A549 (cell line): ENCODE measurements at regions not wholly inside any gene's neighbourhood (a gene's known extent, or its start where the extent isn't known, plus 50 kb on each side); places are given as distances from the start of the nearest gene placed in this dataset.

Experiments used
- ATAC-seq, 2 experiments: fragments of 200-7000 bp in 1 of 2; fragments of >200 bp in 1 of 2; cut with Nextera tagmentation in 1 of 2; cut with Tn5 transposase in 1 of 2; 3 replicates each; pipeline versions ENCODE4 v1.8.0 to v1.9.1; 2018 to 2020; ENCODE audit warnings: mild to moderate bottlenecking in 1 of 2, moderate library complexity in 1 of 2
- CTCF ChIA-PET: fragments of 300-600 bp; sonication (Branson Sonifier 250); formaldehyde crosslinking; extraction: SDS; loops from one replicate; lab custom pipeline; 2021; ENCODE audit warnings: antibody characterized with exemption, inconsistent platforms; lab: Yijun Ruan, JAX
- POLR2A ChIA-PET: fragments of 350-600 bp; formaldehyde crosslinking; extraction: SDS; loops from one replicate; lab custom pipeline; 2021; ENCODE audit warnings: antibody characterized with exemption, inconsistent platforms; lab: Yijun Ruan, JAX
- DNase-seq, 2 experiments: peaks; one replicate each; pipeline versions ENCODE4 v3.0.0 to v3.0.0-alpha.2; 2011 to 2016; ENCODE audit warnings: low read depth in 1 of 2, low spot score in 1 of 2
- FAIRE-seq: peaks from 2 replicates; lab custom pipeline; 2011; peaks lifted over from hg19 to GRCh38; lab: Jason Lieb, UNC
- H3K27ac ChIP-seq, 2 experiments: fragments of >200 bp; sonication (Bioruptor Twin); formaldehyde crosslinking; 3 replicates each; pipeline ENCODE4 v1.5.1; 2016 to 2017
- H3K4me1 ChIP-seq: fragments of >200 bp; sonication (Bioruptor Twin); formaldehyde crosslinking; 3 replicates; pipeline ENCODE4 v1.6.1; 2016
- H3K4me2 ChIP-seq: fragments of >200 bp; sonication (Bioruptor Twin); formaldehyde crosslinking; 3 replicates; pipeline ENCODE4 v1.6.1; 2016
- H3K4me3 ChIP-seq: fragments of >200 bp; sonication (Bioruptor Twin); formaldehyde crosslinking; 3 replicates; pipeline ENCODE4 v1.5.1; 2016
- H3K9me3 ChIP-seq: fragments of >200 bp; sonication (Bioruptor Twin); formaldehyde crosslinking; 3 replicates; pipeline ENCODE4 v1.6.1; 2016
- BCL3 ChIP-seq: fragments of >200 bp; sonication (Bioruptor Twin); formaldehyde crosslinking; IDR thresholded peaks from 3 replicates; pipeline ENCODE4 v1.6.1; 2016
- BHLHE40 ChIP-seq: IDR thresholded peaks from 2 replicates; pipeline ENCODE4 v1.6.1; 2012; ENCODE audit warnings: low read depth, low read length, inconsistent platforms
- CTCF ChIP-seq: fragments of >200 bp; sonication (Bioruptor Twin); formaldehyde crosslinking; IDR thresholded peaks from 3 replicates; pipeline ENCODE4 v1.5.1; 2016
- E2F6 ChIP-seq: IDR thresholded peaks from 2 replicates; pipeline ENCODE4 v1.6.1; 2012; ENCODE audit warnings: low read depth, borderline replicate concordance
- ELK1 ChIP-seq: fragments of 150-350 bp; IDR thresholded peaks from 2 replicates; pipeline ENCODE4 v1.6.1; 2014; ENCODE audit warnings: low read depth, mild to moderate bottlenecking, low read length
- HOXA7 ChIP-seq: fragments of 250-450 bp; sonication (Bioruptor Pico); IDR thresholded peaks from 2 replicates; pipeline ENCODE4 v1.5.0; 2020; ENCODE audit warnings: mild to moderate bottlenecking, moderate library complexity
- HOXB13 ChIP-seq: fragments of 250-450 bp; sonication (Bioruptor Pico); IDR thresholded peaks from 2 replicates; pipeline ENCODE4 v1.5.0; 2020; ENCODE audit warnings: low read depth, mild to moderate bottlenecking, moderate library complexity
- HOXB5 ChIP-seq: fragments of 250-450 bp; sonication (Bioruptor Pico); IDR thresholded peaks from 2 replicates; pipeline ENCODE4 v1.5.0; 2020; ENCODE audit warnings: mild to moderate bottlenecking, moderate library complexity
- MYC ChIP-seq: IDR thresholded peaks from 2 replicates; pipeline ENCODE4 v1.6.1; 2012; ENCODE audit warnings: mild to moderate bottlenecking, inconsistent platforms, low read length, improper control_type of control experiment, borderline replicate concordance
- NFE2L2 ChIP-seq: fragments of 150-350 bp; conservative IDR thresholded peaks from 2 replicates; pipeline ENCODE4 v1.6.1; 2014; ENCODE audit warnings: low read length
- NPAS2 ChIP-seq: fragments of 250-450 bp; sonication (Bioruptor Pico); IDR thresholded peaks from 2 replicates; pipeline ENCODE4 v1.8.0; 2022; ENCODE audit warnings: mild to moderate bottlenecking, moderate library complexity, borderline replicate concordance
- NR3C1 ChIP-seq: fragments of >200 bp; sonication (Bioruptor Twin); formaldehyde crosslinking; IDR thresholded peaks from 3 replicates; pipeline ENCODE4 v1.6.1; 2017
- PBX3 ChIP-seq: IDR thresholded peaks from 2 replicates; pipeline ENCODE4 v1.6.1; 2012
- POLR2AphosphoS2 ChIP-seq: conservative IDR thresholded peaks from 2 replicates; pipeline ENCODE4 v1.6.1; 2012; ENCODE audit warnings: low read length, improper control_type of control experiment, inconsistent platforms
- RARB ChIP-seq: fragments of 250-450 bp; sonication (Bioruptor Pico); IDR thresholded peaks from 2 replicates; pipeline ENCODE4 v1.8.0; 2021; ENCODE audit warnings: mild to moderate bottlenecking, moderate library complexity
- RCOR1 ChIP-seq: fragments of 150-350 bp; IDR thresholded peaks from 2 replicates; pipeline ENCODE4 v1.6.1; 2014; ENCODE audit warnings: antibody characterized with exemption, low read length, low read depth
- SMC3 ChIP-seq: fragments of >200 bp; sonication (Bioruptor Twin); formaldehyde crosslinking; IDR thresholded peaks from 3 replicates; pipeline ENCODE4 v1.6.1; 2018; ENCODE audit warnings: inconsistent platforms
- SREBF2 ChIP-seq: fragments of 450-650 bp; IDR thresholded peaks from 2 replicates; pipeline ENCODE4 v1.6.1; 2014; ENCODE audit warnings: mild to moderate bottlenecking, moderate library complexity
- USF2 ChIP-seq: fragments of 450-650 bp; IDR thresholded peaks from 2 replicates; pipeline ENCODE4 v1.6.1; 2014; ENCODE audit warnings: antibody characterized with exemption
- ZC3H11A ChIP-seq: fragments of 450-650 bp; IDR thresholded peaks from 2 replicates; pipeline ENCODE4 v1.6.1; 2014; ENCODE audit warnings: antibody characterized with exemption, mild to moderate bottlenecking
- ZNF302 ChIP-seq: fragments of 250-450 bp; sonication (Bioruptor Pico); IDR thresholded peaks from 2 replicates; pipeline ENCODE4 v1.9.0; 2021; ENCODE audit warnings: inconsistent platforms, mild to moderate bottlenecking, moderate library complexity
- WGBS: methylation state at CpG from one replicate; pipeline ENCODE4 v1.1.6; 2017; ENCODE audit errors: missing lambda C conversion rate; 5-methylcytosine and 5-hydroxymethylcytosine counted together

GRCh38 chr11:29265381-29265780 is 751.4 kb downstream of the KCNA4 start:
- DNase-seq = no peak
- Histone ChIP-seq H3K4me1 (peaks cover 21% of the 10 kb centered on the region), H3K9me3 (no peaks in the 10 kb centered on the region), H3K4me3 (no peak overlapping the region), H3K27ac (no peak overlapping the region), H3K4me2 (no peak overlapping the region)
- TF ChIP-seq SMC3 (no peak), RCOR1 (no peak)
- POLR2A ChIA-PET = no interaction called here
- no peak for ATAC-seq
- no peak for FAIRE-seq
- CTCF ChIA-PET = interaction anchor here (1.0 kb wide), 1 partner anchor 9 kb away, joined by 3 read pairs; no protein-coding TSS in a partner anchor

GRCh38 chr11:29263971-29264682 is 752.7 kb downstream of the KCNA4 start:
- ChIA-PET POLR2A (no interaction called here), CTCF (interaction anchor here (1.5 kb wide), 1 partner anchor 65 kb away, joined by 3 read pairs; no protein-coding TSS in a partner anchor)
- ATAC-seq (no peak), DNase-seq (no peak), FAIRE-seq (no peak)
- TF ChIP-seq USF2 = no peak
- no peak for TF ChIP-seq CTCF
- no peak for TF ChIP-seq E2F6
- TF ChIP-seq BHLHE40 = no peak
- TF ChIP-seq SMC3 = no peak
- no peak for TF ChIP-seq PBX3
- no peak for TF ChIP-seq HOXB5
- no peak for TF ChIP-seq SREBF2
- no peak for TF ChIP-seq BCL3
- TF ChIP-seq ELK1 = no peak
- peaks cover 23% of the 10 kb centered on the region for H3K4me1 ChIP-seq
- H3K27ac ChIP-seq = no peak overlapping the region
- H3K4me3 ChIP-seq = no peak overlapping the region
- no peaks in the 10 kb centered on the region for H3K9me3 ChIP-seq
- H3K4me2 ChIP-seq = no peak overlapping the region
- WGBS = 80% methylated on average over 5 of the region's 5 CpGs

GRCh38 chr11:29261831-29262230 is 755.0 kb downstream of the KCNA4 start:
- ChIA-PET POLR2A (interaction anchor here (1.1 kb wide), 1 partner anchor 67 kb away, joined by 5 read pairs; no protein-coding TSS in a partner anchor), CTCF (interaction anchor here (1.4 to 1.9 kb wide), 2 partner anchors 10 to 19 kb away, joined by 3 to 7 read pairs; no protein-coding TSS in a partner anchor)
- DNase-seq (no peak), ATAC-seq (no peak), FAIRE-seq (peak; percentile 59)
- Histone ChIP-seq H3K27ac (peak overlapping the region; percentile 57 to 81; a peak in 5 of 6 replicates), H3K4me1 (peaks cover 16% of the 10 kb centered on the region), H3K9me3 (no peaks in the 10 kb centered on the region), H3K4me2 (no peak overlapping the region), H3K4me3 (no peak overlapping the region)
- TF ChIP-seq USF2 (no peak), NR3C1 (no peak), ZNF302 (CRISPR knock-in tag) (no peak), HOXA7 (no peak), POLR2AphosphoS2 (no peak), ZC3H11A (no peak), NFE2L2 (no peak), HOXB5 (no peak), CTCF (no peak), NPAS2 (no peak), MYC (no peak), RARB (CRISPR knock-in tag) (no peak), HOXB13 (no peak), RCOR1 (no peak)
